Urinary bladder (tissue), 3 donors: ENCODE measurements at regions not wholly inside any gene's neighbourhood (a gene's known extent, or its start where the extent isn't known, plus 50 kb on each side); places are given as distances from the start of the nearest gene placed in this dataset.
"Not testable (repeated sequence)": the region's sequence is repeated elsewhere in the genome, so short reads cannot be mapped to it uniquely, and the experiment has no call there.

Experiments used
- DNase-seq: peaks from one replicate; pipeline ENCODE4 v3.0.0-alpha.2; 2015; ENCODE audit errors: extremely low spot score
- H3K27ac ChIP-seq: one replicate; pipeline ENCODE4 v1.5.1; 2013; ENCODE audit warnings: low read depth, mild to moderate bottlenecking, moderate library complexity
- H3K36me3 ChIP-seq: one replicate; pipeline ENCODE4 v1.6.1; 2013; ENCODE audit warnings: mild to moderate bottlenecking, moderate library complexity; ENCODE audit not compliant: insufficient read depth
- H3K4me1 ChIP-seq: one replicate; pipeline ENCODE4 v1.6.1; 2013; ENCODE audit warnings: mild to moderate bottlenecking, moderate library complexity; ENCODE audit not compliant: insufficient read depth
- H3K4me3 ChIP-seq: one replicate; pipeline ENCODE4 v1.5.1; 2013; ENCODE audit warnings: low read depth, low read length
- WGBS: extraction: QIAGEN DNeasy Blood & Tissue Kit; methylation state at CpG from one replicate; pipeline ENCODE4 v1.1.7; 2013; 5-methylcytosine and 5-hydroxymethylcytosine counted together
- donor health status: healthy with polysubstance abuse.
- donor health status: healthy.

GRCh38 chr3:38958026-38958720 lies 93.6 kb downstream of the SCN11A start:
- no peak for DNase-seq
- Histone ChIP-seq H3K4me3 (no peak overlapping the region), H3K36me3 (no peaks in the 10 kb centered on the region), H3K4me1 (no peaks in the 10 kb centered on the region), H3K27ac (no peak overlapping the region)
- 85% methylated on average over 5 of the region's 5 CpGs for WGBS

- H3K4me1 ChIP-seq: no peaks in the 10 kb centered on the region
- no peak overlapping the region for H3K4me3 ChIP-seq
- 54% methylated on average over 6 of the region's 6 CpGs for WGBS
- H3K36me3 ChIP-seq: no peaks in the 10 kb centered on the region
- no peak for DNase-seq
- no peak overlapping the region for H3K27ac ChIP-seq
Measured at GRCh38 chr3:38957296-38957695, 94.4 kb downstream of the SCN11A start.

GRCh38 chr3:38952721-38953120 lies 99.0 kb downstream of the SCN11A start:
- Histone ChIP-seq H3K27ac (no peak overlapping the region), H3K36me3 (no peaks in the 10 kb centered on the region), H3K4me1 (no peaks in the 10 kb centered on the region), H3K4me3 (no peak overlapping the region)
- 92% methylated on average over 1 of the region's 1 CpG for WGBS
- DNase-seq: no peak

- H3K4me1 ChIP-seq, DNase-seq, H3K4me3 ChIP-seq, H3K27ac ChIP-seq, H3K36me3 ChIP-seq: not testable (repeated sequence)
- 97% methylated on average over 33 of the region's 33 CpGs for WGBS
Measured at GRCh38 chr3:38951167-38951566, 100.6 kb downstream of the SCN11A start.

- DNase-seq: no peak
- Histone ChIP-seq H3K4me1 (no peaks in the 10 kb centered on the region), H3K27ac (no peak overlapping the region), H3K4me3 (no peak overlapping the region), H3K36me3 (no peaks in the 10 kb centered on the region)
- WGBS: 93% methylated on average over 5 of the region's 5 CpGs
Measured at GRCh38 chr3:38950581-38950980, 101.2 kb downstream of the SCN11A start.

- H3K27ac ChIP-seq: no peak overlapping the region
- no peak overlapping the region for H3K4me3 ChIP-seq
- no peak for DNase-seq
- no peaks in the 10 kb centered on the region for H3K4me1 ChIP-seq
- no peaks in the 10 kb centered on the region for H3K36me3 ChIP-seq
- 82% methylated on average over 9 of the region's 9 CpGs for WGBS
Measured at GRCh38 chr3:38949994-38950393, 101.8 kb downstream of the SCN11A start.

GRCh38 chr3:38940394-38940793 lies 111.3 kb downstream of the SCN11A start:
- H3K4me1 ChIP-seq: no peaks in the 10 kb centered on the region
- H3K4me3 ChIP-seq: no peak overlapping the region
- DNase-seq: no peak
- WGBS: 44% methylated on average over 3 of the region's 3 CpGs
- H3K27ac ChIP-seq: no peak overlapping the region
- no peaks in the 10 kb centered on the region for H3K36me3 ChIP-seq

GRCh38 chr3:38925351-38925750 lies 109.3 kb upstream of the SCN10A start:
- 71% methylated on average over 6 of the region's 6 CpGs for WGBS

GRCh38 chr3:38916706-38917105 lies 100.7 kb upstream of the SCN10A start:
- no peaks in the 10 kb centered on the region for H3K36me3 ChIP-seq
- 92% methylated on average over 1 of the region's 1 CpG for WGBS

More at GRCh38 chr3:38925351-38925750, 109.3 kb upstream of the SCN10A start:
- DNase-seq: no peak
- H3K4me3 ChIP-seq: no peak overlapping the region
- no peaks in the 10 kb centered on the region for H3K4me1 ChIP-seq
- no peaks in the 10 kb centered on the region for H3K36me3 ChIP-seq
- no peak overlapping the region for H3K27ac ChIP-seq

GRCh38 chr3:38907426-38907825 lies 91.4 kb upstream of the SCN10A start:
- Histone ChIP-seq H3K36me3 (no peaks in the 10 kb centered on the region), H3K27ac (no peak overlapping the region), H3K4me3 (no peak overlapping the region), H3K4me1 (no peaks in the 10 kb centered on the region)
- DNase-seq: no peak
- WGBS: 24% methylated on average over 1 of the region's 1 CpG

More at GRCh38 chr3:38916706-38917105, 100.7 kb upstream of the SCN10A start:
- Histone ChIP-seq H3K4me3 (no peak overlapping the region), H3K27ac (no peak overlapping the region), H3K4me1 (no peaks in the 10 kb centered on the region)
- no peak for DNase-seq

- no peak for DNase-seq
- Histone ChIP-seq H3K36me3 (no peaks in the 10 kb centered on the region), H3K4me3 (no peak overlapping the region), H3K4me1 (no peaks in the 10 kb centered on the region), H3K27ac (no peak overlapping the region)
- WGBS: 73% methylated on average over 4 of the region's 4 CpGs
Measured at GRCh38 chr3:38890426-38890825, 74.4 kb upstream of the SCN10A start.

- no peaks in the 10 kb centered on the region for H3K4me1 ChIP-seq
- no peak overlapping the region for H3K4me3 ChIP-seq
- H3K36me3 ChIP-seq: no peaks in the 10 kb centered on the region
- no peak for DNase-seq
- no peak overlapping the region for H3K27ac ChIP-seq
Measured at GRCh38 chr3:38878646-38879045, 62.6 kb upstream of the SCN10A start.
